ENCODE measurements at regions not wholly inside any gene's neighbourhood (a gene's known extent, or its start where the extent isn't known, plus 50 kb on each side); places are given as distances from the start of the nearest gene placed in this dataset.

DNA sequence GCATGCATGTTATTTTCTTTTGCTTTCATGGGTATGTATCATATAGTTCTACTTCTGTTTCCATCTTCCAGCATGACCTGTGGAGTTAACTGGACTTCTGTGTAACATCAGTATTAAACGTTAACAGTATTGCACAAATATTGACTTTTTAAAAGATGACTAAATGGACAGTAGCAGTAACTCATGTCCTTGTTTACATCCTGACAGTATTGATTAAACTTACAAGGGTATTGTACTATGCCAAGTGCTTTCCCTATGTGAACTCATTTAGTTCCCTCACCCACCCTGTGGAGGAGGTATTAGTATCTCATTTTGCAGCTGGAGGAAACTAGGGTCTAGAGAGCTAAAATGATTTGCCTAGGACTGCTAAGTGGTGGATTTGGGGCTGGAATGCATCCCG lies 128.7 kb upstream of the SLC10A2 start (continued):
- TF ChIP-seq, protein P1, sequence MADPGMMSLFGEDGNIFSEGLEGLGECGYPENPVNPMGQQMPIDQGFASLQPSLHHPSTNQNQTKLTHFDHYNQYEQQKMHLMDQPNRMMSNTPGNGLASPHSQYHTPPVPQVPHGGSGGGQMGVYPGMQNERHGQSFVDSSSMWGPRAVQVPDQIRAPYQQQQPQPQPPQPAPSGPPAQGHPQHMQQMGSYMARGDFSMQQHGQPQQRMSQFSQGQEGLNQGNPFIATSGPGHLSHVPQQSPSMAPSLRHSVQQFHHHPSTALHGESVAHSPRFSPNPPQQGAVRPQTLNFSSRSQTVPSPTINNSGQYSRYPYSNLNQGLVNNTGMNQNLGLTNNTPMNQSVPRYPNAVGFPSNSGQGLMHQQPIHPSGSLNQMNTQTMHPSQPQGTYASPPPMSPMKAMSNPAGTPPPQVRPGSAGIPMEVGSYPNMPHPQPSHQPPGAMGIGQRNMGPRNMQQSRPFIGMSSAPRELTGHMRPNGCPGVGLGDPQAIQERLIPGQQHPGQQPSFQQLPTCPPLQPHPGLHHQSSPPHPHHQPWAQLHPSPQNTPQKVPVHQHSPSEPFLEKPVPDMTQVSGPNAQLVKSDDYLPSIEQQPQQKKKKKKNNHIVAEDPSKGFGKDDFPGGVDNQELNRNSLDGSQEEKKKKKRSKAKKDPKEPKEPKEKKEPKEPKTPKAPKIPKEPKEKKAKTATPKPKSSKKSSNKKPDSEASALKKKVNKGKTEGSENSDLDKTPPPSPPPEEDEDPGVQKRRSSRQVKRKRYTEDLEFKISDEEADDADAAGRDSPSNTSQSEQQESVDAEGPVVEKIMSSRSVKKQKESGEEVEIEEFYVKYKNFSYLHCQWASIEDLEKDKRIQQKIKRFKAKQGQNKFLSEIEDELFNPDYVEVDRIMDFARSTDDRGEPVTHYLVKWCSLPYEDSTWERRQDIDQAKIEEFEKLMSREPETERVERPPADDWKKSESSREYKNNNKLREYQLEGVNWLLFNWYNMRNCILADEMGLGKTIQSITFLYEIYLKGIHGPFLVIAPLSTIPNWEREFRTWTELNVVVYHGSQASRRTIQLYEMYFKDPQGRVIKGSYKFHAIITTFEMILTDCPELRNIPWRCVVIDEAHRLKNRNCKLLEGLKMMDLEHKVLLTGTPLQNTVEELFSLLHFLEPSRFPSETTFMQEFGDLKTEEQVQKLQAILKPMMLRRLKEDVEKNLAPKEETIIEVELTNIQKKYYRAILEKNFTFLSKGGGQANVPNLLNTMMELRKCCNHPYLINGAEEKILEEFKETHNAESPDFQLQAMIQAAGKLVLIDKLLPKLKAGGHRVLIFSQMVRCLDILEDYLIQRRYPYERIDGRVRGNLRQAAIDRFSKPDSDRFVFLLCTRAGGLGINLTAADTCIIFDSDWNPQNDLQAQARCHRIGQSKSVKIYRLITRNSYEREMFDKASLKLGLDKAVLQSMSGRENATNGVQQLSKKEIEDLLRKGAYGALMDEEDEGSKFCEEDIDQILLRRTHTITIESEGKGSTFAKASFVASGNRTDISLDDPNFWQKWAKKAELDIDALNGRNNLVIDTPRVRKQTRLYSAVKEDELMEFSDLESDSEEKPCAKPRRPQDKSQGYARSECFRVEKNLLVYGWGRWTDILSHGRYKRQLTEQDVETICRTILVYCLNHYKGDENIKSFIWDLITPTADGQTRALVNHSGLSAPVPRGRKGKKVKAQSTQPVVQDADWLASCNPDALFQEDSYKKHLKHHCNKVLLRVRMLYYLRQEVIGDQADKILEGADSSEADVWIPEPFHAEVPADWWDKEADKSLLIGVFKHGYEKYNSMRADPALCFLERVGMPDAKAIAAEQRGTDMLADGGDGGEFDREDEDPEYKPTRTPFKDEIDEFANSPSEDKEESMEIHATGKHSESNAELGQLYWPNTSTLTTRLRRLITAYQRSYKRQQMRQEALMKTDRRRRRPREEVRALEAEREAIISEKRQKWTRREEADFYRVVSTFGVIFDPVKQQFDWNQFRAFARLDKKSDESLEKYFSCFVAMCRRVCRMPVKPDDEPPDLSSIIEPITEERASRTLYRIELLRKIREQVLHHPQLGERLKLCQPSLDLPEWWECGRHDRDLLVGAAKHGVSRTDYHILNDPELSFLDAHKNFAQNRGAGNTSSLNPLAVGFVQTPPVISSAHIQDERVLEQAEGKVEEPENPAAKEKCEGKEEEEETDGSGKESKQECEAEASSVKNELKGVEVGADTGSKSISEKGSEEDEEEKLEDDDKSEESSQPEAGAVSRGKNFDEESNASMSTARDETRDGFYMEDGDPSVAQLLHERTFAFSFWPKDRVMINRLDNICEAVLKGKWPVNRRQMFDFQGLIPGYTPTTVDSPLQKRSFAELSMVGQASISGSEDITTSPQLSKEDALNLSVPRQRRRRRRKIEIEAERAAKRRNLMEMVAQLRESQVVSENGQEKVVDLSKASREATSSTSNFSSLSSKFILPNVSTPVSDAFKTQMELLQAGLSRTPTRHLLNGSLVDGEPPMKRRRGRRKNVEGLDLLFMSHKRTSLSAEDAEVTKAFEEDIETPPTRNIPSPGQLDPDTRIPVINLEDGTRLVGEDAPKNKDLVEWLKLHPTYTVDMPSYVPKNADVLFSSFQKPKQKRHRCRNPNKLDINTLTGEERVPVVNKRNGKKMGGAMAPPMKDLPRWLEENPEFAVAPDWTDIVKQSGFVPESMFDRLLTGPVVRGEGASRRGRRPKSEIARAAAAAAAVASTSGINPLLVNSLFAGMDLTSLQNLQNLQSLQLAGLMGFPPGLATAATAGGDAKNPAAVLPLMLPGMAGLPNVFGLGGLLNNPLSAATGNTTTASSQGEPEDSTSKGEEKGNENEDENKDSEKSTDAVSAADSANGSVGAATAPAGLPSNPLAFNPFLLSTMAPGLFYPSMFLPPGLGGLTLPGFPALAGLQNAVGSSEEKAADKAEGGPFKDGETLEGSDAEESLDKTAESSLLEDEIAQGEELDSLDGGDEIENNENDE (IDR thresholded peaks at IDR 0.05; ENCODE audit: insufficient replicate concordance, low read length) = no peak
- no peak for TF ChIP-seq EZH2 (IDR thresholded peaks at IDR 0.05; ENCODE audit: low read depth, low read length, severe bottlenecking)
- TF ChIP-seq SP2 (IDR thresholded peaks at IDR 0.05; ENCODE audit: low read length) = no peak
- no peak for TF ChIP-seq NANOG (IDR thresholded peaks at IDR 0.05; ENCODE audit: insufficient read depth, low read depth, low read length, poor library complexity, severe bottlenecking)
- no peak for TF ChIP-seq KDM5A (IDR thresholded peaks at IDR 0.05; ENCODE audit: low read length)
